ENCODE measurements at regions not wholly inside any gene's neighbourhood (a gene's known extent, or its start where the extent isn't known, plus 50 kb on each side); places are given as distances from the start of the nearest gene placed in this dataset.

GRCh38 chr7:19400758-19401254 lies 255.6 kb upstream of the FERD3L start:
- TF ChIP-seq EP300 (IDR thresholded peaks at IDR 0.05; ENCODE audit: borderline replicate concordance): no peak
- no peak for TF ChIP-seq FOXM1 (IDR thresholded peaks at IDR 0.05; ENCODE audit: borderline replicate concordance, low read depth)
- no peak for TF ChIP-seq RAD21 (IDR thresholded peaks at IDR 0.05; ENCODE audit: low read depth)
- TF ChIP-seq TCF12 (IDR thresholded peaks at IDR 0.05; ENCODE audit: low read depth): no peak

All from Ishikawa (cell line).